Mammary epithelial cell (primary cell): ENCODE measurements at regions not wholly inside any gene's neighbourhood (a gene's known extent, or its start where the extent isn't known, plus 50 kb on each side); places are given as distances from the start of the nearest gene placed in this dataset.
"Not testable (repeated sequence)": the region's sequence is repeated elsewhere in the genome, so short reads cannot be mapped to it uniquely, and the experiment has no call there.

ENCODE experiments used
- EZH2 ChIP-seq: IDR thresholded peaks from 2 replicates; pipeline ENCODE4 v1.6.1; 2012; ENCODE audit warnings: low read length, inconsistent platforms, borderline replicate concordance
- TF ChIP-seq, protein P1 (sequence below), 2 donors: IDR thresholded peaks in 1 of 2; conservative IDR thresholded peaks in 1 of 2; 2 replicates each; pipeline ENCODE4 v1.5.1; 2011 to 2012; ENCODE audit warnings: inconsistent platforms in 2 of 2, low read length in 2 of 2, mild to moderate bottlenecking in 2 of 2, control low read depth in 1 of 2, low read depth in 1 of 2; ENCODE audit not compliant: insufficient read depth in 1 of 2; ENCODE audit errors: extremely low read depth in 1 of 2

- TF ChIP-seq, protein P1, sequence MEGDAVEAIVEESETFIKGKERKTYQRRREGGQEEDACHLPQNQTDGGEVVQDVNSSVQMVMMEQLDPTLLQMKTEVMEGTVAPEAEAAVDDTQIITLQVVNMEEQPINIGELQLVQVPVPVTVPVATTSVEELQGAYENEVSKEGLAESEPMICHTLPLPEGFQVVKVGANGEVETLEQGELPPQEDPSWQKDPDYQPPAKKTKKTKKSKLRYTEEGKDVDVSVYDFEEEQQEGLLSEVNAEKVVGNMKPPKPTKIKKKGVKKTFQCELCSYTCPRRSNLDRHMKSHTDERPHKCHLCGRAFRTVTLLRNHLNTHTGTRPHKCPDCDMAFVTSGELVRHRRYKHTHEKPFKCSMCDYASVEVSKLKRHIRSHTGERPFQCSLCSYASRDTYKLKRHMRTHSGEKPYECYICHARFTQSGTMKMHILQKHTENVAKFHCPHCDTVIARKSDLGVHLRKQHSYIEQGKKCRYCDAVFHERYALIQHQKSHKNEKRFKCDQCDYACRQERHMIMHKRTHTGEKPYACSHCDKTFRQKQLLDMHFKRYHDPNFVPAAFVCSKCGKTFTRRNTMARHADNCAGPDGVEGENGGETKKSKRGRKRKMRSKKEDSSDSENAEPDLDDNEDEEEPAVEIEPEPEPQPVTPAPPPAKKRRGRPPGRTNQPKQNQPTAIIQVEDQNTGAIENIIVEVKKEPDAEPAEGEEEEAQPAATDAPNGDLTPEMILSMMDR (conservative IDR thresholded peaks at IDR 0.05 in 1 of 2, IDR thresholded peaks at IDR 0.05 in 1 of 2; ENCODE audit: extremely low read depth in 1 of 2, insufficient read depth in 1 of 2, low read depth in 1 of 2, low read length in 2 of 2): not testable (repeated sequence)
- not testable (repeated sequence) for TF ChIP-seq EZH2
Measured at GRCh38 chr4:97325751-97326150, 817.5 kb downstream of the STPG2 start.
